ENCODE measurements at regions not wholly inside any gene's neighbourhood (a gene's known extent, or its start where the extent isn't known, plus 50 kb on each side); places are given as distances from the start of the nearest gene placed in this dataset.

- 68 to 79% methylated on average over 4 of the region's 4 CpGs for WGBS, 2 donors
- H3K9me3 ChIP-seq (ENCODE audit: control insufficient read depth in 4 of 4, insufficient read depth in 3 of 4, low read length in 3 of 4) = no peaks in the 10 kb centered on the region
- H3K4me3 ChIP-seq = no peak overlapping the region
- H3K27ac ChIP-seq (ENCODE audit: low read depth in 1 of 2, low read length in 1 of 2) = no peak overlapping the region
- ATAC-seq (ENCODE audit: insufficient read depth, low FRiP score) (no peak), DNase-seq (no peak)
- H3K9ac ChIP-seq (ENCODE audit: insufficient read depth in 1 of 2, low read length in 2 of 2) = no peak overlapping the region
- no peaks in the 10 kb centered on the region for H3K27me3 ChIP-seq (ENCODE audit: control insufficient read depth in 3 of 3, insufficient read depth in 3 of 3, low read length in 2 of 3)
- no peaks in the 10 kb centered on the region for H3K36me3 ChIP-seq (ENCODE audit: control insufficient read depth in 4 of 4, insufficient read depth in 4 of 4, low read length in 4 of 4)
- no peak for TF ChIP-seq CTCF (IDR thresholded peaks at IDR 0.05; ENCODE audit: control extremely low read depth, extremely low read depth)
- H3K4me1 ChIP-seq (ENCODE audit: control insufficient read depth in 5 of 5, insufficient read depth in 5 of 5, low read length in 5 of 5) = no peaks in the 10 kb centered on the region
Measured at GRCh38 chr6:104572901-104573300, 286.8 kb downstream of the HACE1 start.

GRCh38 chr6:104566411-104566810, 293.3 kb downstream of the HACE1 start:
- no peak for TF ChIP-seq CTCF (IDR thresholded peaks at IDR 0.05; ENCODE audit: control extremely low read depth, extremely low read depth)
- ATAC-seq (ENCODE audit: insufficient read depth, low FRiP score) = no peak
- 93 to 96% methylated on average over 3 of the region's 3 CpGs for WGBS, 2 donors
- Histone ChIP-seq H3K27me3 (ENCODE audit: control insufficient read depth in 3 of 3, insufficient read depth in 3 of 3, low read length in 2 of 3) (no peaks in the 10 kb centered on the region), H3K36me3 (ENCODE audit: control insufficient read depth in 4 of 4, insufficient read depth in 4 of 4, low read length in 4 of 4) (no peaks in the 10 kb centered on the region), H3K9ac (ENCODE audit: insufficient read depth in 1 of 2, low read length in 2 of 2) (no peak overlapping the region), H3K27ac (ENCODE audit: low read depth in 1 of 2, low read length in 1 of 2) (no peak overlapping the region), H3K4me3 (no peak overlapping the region), H3K9me3 (ENCODE audit: control insufficient read depth in 4 of 4, insufficient read depth in 3 of 4, low read length in 3 of 4) (no peaks in the 10 kb centered on the region), H3K4me1 (ENCODE audit: control insufficient read depth in 5 of 5, insufficient read depth in 5 of 5, low read length in 5 of 5) (no peaks in the 10 kb centered on the region)
- DNase-seq = no peak

GRCh38 chr6:104563306-104563705, 296.4 kb downstream of the HACE1 start:
- no peak for TF ChIP-seq CTCF (IDR thresholded peaks at IDR 0.05; ENCODE audit: control extremely low read depth, extremely low read depth)
- Histone ChIP-seq H3K27ac (ENCODE audit: low read depth in 1 of 2, low read length in 1 of 2) (no peak overlapping the region), H3K9me3 (ENCODE audit: control insufficient read depth in 4 of 4, insufficient read depth in 3 of 4, low read length in 3 of 4) (no peaks in the 10 kb centered on the region), H3K9ac (ENCODE audit: insufficient read depth in 1 of 2, low read length in 2 of 2) (no peak overlapping the region), H3K27me3 (ENCODE audit: control insufficient read depth in 3 of 3, insufficient read depth in 3 of 3, low read length in 2 of 3) (no peaks in the 10 kb centered on the region), H3K4me1 (ENCODE audit: control insufficient read depth in 5 of 5, insufficient read depth in 5 of 5, low read length in 5 of 5) (peaks cover 0 to 4% (median 0%) of the 10 kb centered on the region in 5 donors), H3K36me3 (ENCODE audit: control insufficient read depth in 4 of 4, insufficient read depth in 4 of 4, low read length in 4 of 4) (no peaks in the 10 kb centered on the region), H3K4me3 (no peak overlapping the region)
- ATAC-seq (ENCODE audit: insufficient read depth, low FRiP score) = no peak
- no peak for DNase-seq
- 84 to 90% methylated on average over 3 of the region's 3 CpGs for WGBS, 2 donors

GRCh38 chr6:104559435-104560202, 300.1 kb downstream of the HACE1 start:
- Histone ChIP-seq H3K36me3 (ENCODE audit: control insufficient read depth in 4 of 4, insufficient read depth in 4 of 4, low read length in 4 of 4) (no peaks in the 10 kb centered on the region), H3K27me3 (ENCODE audit: control insufficient read depth in 3 of 3, insufficient read depth in 3 of 3, low read length in 2 of 3) (no peaks in the 10 kb centered on the region), H3K27ac (ENCODE audit: low read depth in 1 of 2, low read length in 1 of 2) (no peak overlapping the region), H3K9ac (ENCODE audit: insufficient read depth in 1 of 2, low read length in 2 of 2) (no peak overlapping the region), H3K4me1 (ENCODE audit: control insufficient read depth in 5 of 5, insufficient read depth in 5 of 5, low read length in 5 of 5) (peaks cover 0 to 4% (median 0%) of the 10 kb centered on the region in 5 donors), H3K9me3 (ENCODE audit: control insufficient read depth in 4 of 4, insufficient read depth in 3 of 4, low read length in 3 of 4) (no peaks in the 10 kb centered on the region), H3K4me3 (no peak overlapping the region)
- no peak for DNase-seq
- ATAC-seq (ENCODE audit: insufficient read depth, low FRiP score) = no peak
- 81 to 91% methylated on average over 3 of the region's 3 CpGs for WGBS, 2 donors
- no peak for TF ChIP-seq CTCF (IDR thresholded peaks at IDR 0.05; ENCODE audit: control extremely low read depth, extremely low read depth)
